ENCODE measurements at regions not wholly inside any gene's neighbourhood (a gene's known extent, or its start where the extent isn't known, plus 50 kb on each side); places are given as distances from the start of the nearest gene placed in this dataset.
"Not testable (repeated sequence)": the region's sequence is repeated elsewhere in the genome, so short reads cannot be mapped to it uniquely, and the experiment has no call there.

DNA sequence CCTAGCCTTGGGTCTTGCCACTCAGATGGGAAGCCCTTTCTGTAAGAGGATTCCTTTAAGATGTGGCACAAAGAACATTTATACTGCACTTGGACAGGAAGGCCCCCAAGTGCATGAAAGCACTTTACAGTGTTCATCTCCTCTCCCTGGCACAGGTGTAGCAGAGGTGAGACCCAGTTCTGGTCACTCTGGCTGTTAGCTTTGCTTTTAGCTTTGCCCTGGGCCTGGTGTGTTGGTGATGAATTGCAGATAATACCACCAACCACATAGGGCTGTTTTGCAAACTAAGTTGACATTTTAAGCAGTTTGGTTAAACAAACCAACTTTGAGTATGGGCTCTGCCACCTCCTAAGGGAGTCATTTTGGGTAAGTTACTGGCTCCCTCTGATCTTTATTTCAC, 296.3 kb downstream of the BCL2L11 start:
- TF ChIP-seq POLR2A (IDR thresholded peaks at IDR 0.05; ENCODE audit: low read depth, low read length); POLR2AphosphoS5 (IDR thresholded peaks at IDR 0.05; ENCODE audit: low read depth, low read length); TAF1 (IDR thresholded peaks at IDR 0.05; ENCODE audit: low read depth, low read length); SPI1 (IDR thresholded peaks at IDR 0.05; ENCODE audit: low read depth, low read length); PAX5 (IDR thresholded peaks at IDR 0.05; ENCODE audit: insufficient read depth, low read length, severe bottlenecking): not testable (repeated sequence)

Data from GM12891 (cell line).